Endothelial cell of umbilical vein (primary cell): ENCODE measurements at regions not wholly inside any gene's neighbourhood (a gene's known extent, or its start where the extent isn't known, plus 50 kb on each side); places are given as distances from the start of the nearest gene placed in this dataset.

ENCODE experiments used
- EZH2 ChIP-seq: IDR thresholded peaks from 2 replicates; pipeline ENCODE4 v1.6.1; 2012; ENCODE audit warnings: borderline replicate concordance, low read depth, mild to moderate bottlenecking, moderate library complexity, low read length, inconsistent platforms; ENCODE audit not compliant: severe bottlenecking
- FOS ChIP-seq: IDR thresholded peaks from 2 replicates; pipeline ENCODE4 v1.6.1; 2011; ENCODE audit warnings: mild to moderate bottlenecking, low read length, moderate library complexity, borderline replicate concordance; ENCODE audit not compliant: insufficient read depth
- MYC ChIP-seq: IDR thresholded peaks from one replicate; pipeline ENCODE4 v1.6.1; 2011; ENCODE audit warnings: mild to moderate bottlenecking, low read depth, low read length
- POLR2A ChIP-seq: IDR thresholded peaks from 2 replicates; pipeline ENCODE4 v1.6.1; 2012; ENCODE audit warnings: low read depth, mild to moderate bottlenecking, control low read depth, low read length
- POLR2AphosphoS5 ChIP-seq: IDR thresholded peaks from 2 replicates; pipeline ENCODE4 v1.6.1; 2012; ENCODE audit warnings: low read depth, mild to moderate bottlenecking, control low read depth, low read length, moderate library complexity; ENCODE audit not compliant: insufficient read depth
- TF ChIP-seq, protein P1 (sequence below), 2 donors: IDR thresholded peaks; 1 replicate in 1 of 2; 2 replicates in 1 of 2; pipeline ENCODE4 v1.5.1; 2011; ENCODE audit warnings: low read length in 2 of 2, mild to moderate bottlenecking in 2 of 2, moderate library complexity in 2 of 2, control low read depth in 1 of 2, inconsistent platforms in 1 of 2, low read depth in 1 of 2; ENCODE audit not compliant: insufficient read depth in 1 of 2; ENCODE audit errors: extremely low read depth in 1 of 2
- TF ChIP-seq, protein P2 (sequence below): IDR thresholded peaks from 2 replicates; pipeline ENCODE4 v1.6.1; 2011; ENCODE audit not compliant: insufficient read depth, insufficient read length

DNA sequence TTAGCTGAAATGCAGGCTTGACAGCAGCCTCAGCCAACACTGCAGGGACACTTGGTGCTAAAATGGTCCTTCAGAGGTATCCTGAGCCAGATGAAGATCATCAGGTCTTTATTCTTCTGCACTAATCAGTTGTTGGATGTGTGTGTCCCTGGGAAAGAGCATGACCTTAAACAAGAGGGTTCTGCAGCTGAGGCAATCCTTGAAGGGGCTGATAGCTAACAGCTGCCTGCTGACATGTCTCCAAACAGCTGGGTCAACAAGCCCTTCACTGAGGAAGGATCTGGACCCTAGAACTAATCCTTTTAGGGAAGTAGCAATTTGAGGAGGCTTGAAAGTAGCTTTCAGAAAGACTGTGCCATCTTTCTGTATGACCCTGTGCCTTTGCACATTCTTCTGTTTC, 376.3 kb upstream of the ACTBL2 start:
- no peak for TF ChIP-seq MYC
- TF ChIP-seq, protein P1, sequence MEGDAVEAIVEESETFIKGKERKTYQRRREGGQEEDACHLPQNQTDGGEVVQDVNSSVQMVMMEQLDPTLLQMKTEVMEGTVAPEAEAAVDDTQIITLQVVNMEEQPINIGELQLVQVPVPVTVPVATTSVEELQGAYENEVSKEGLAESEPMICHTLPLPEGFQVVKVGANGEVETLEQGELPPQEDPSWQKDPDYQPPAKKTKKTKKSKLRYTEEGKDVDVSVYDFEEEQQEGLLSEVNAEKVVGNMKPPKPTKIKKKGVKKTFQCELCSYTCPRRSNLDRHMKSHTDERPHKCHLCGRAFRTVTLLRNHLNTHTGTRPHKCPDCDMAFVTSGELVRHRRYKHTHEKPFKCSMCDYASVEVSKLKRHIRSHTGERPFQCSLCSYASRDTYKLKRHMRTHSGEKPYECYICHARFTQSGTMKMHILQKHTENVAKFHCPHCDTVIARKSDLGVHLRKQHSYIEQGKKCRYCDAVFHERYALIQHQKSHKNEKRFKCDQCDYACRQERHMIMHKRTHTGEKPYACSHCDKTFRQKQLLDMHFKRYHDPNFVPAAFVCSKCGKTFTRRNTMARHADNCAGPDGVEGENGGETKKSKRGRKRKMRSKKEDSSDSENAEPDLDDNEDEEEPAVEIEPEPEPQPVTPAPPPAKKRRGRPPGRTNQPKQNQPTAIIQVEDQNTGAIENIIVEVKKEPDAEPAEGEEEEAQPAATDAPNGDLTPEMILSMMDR (IDR thresholded peaks at IDR 0.05; ENCODE audit: extremely low read depth in 1 of 2, insufficient read depth in 1 of 2, low read depth in 1 of 2, low read length in 2 of 2), result no peak
- no peak for TF ChIP-seq POLR2A
- no peak for TF ChIP-seq POLR2AphosphoS5
- TF ChIP-seq, protein P2, sequence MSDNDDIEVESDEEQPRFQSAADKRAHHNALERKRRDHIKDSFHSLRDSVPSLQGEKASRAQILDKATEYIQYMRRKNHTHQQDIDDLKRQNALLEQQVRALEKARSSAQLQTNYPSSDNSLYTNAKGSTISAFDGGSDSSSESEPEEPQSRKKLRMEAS, result no peak
- no peak for TF ChIP-seq EZH2
- TF ChIP-seq FOS, result no peak
